ENCODE measurements at regions not wholly inside any gene's neighbourhood (a gene's known extent, or its start where the extent isn't known, plus 50 kb on each side); places are given as distances from the start of the nearest gene placed in this dataset.
"Not testable (repeated sequence)": the region's sequence is repeated elsewhere in the genome, so short reads cannot be mapped to it uniquely, and the experiment has no call there.

- DNase-seq (ENCODE audit: low spot score) = no peak
Observed at GRCh38 chr12:116432314-116432750, 126.8 kb upstream of the MAP1LC3B2 start.

GRCh38 chr12:116433249-116433648 lies 125.9 kb upstream of the MAP1LC3B2 start:
- no peak for DNase-seq (ENCODE audit: low spot score)

- no peak for DNase-seq (ENCODE audit: low spot score)
Observed at GRCh38 chr12:116434155-116435011, 124.8 kb upstream of the MAP1LC3B2 start.

GRCh38 chr12:116435984-116436383 lies 123.2 kb upstream of the MAP1LC3B2 start:
- no peak for DNase-seq (ENCODE audit: low spot score)

GRCh38 chr12:116436561-116437249 lies 122.5 kb upstream of the MAP1LC3B2 start:
- no peak for DNase-seq (ENCODE audit: low spot score)

GRCh38 chr12:116441292-116441691 lies 117.9 kb upstream of the MAP1LC3B2 start:
- DNase-seq (ENCODE audit: low spot score) = no peak

- no peak for DNase-seq (ENCODE audit: low spot score)
Observed at GRCh38 chr12:116442304-116442703, 116.9 kb upstream of the MAP1LC3B2 start.

- DNase-seq (ENCODE audit: low spot score) = no peak
Observed at GRCh38 chr12:116442946-116443345, 116.2 kb upstream of the MAP1LC3B2 start.

GRCh38 chr12:116443821-116444589 lies 115.2 kb upstream of the MAP1LC3B2 start:
- DNase-seq (ENCODE audit: low spot score) = no peak

GRCh38 chr12:116444590-116444943 lies 114.6 kb upstream of the MAP1LC3B2 start:
- no peak for DNase-seq (ENCODE audit: low spot score)

GRCh38 chr12:116448165-116448739 lies 110.9 kb upstream of the MAP1LC3B2 start:
- no peak for DNase-seq (ENCODE audit: low spot score)

- no peak for DNase-seq (ENCODE audit: low spot score)
Observed at GRCh38 chr12:116450406-116450910, 108.7 kb upstream of the MAP1LC3B2 start.

GRCh38 chr12:116452975-116453374 lies 106.2 kb upstream of the MAP1LC3B2 start:
- not testable (repeated sequence) for DNase-seq (ENCODE audit: low spot score)

GRCh38 chr12:116453631-116454030 lies 105.5 kb upstream of the MAP1LC3B2 start:
- DNase-seq (ENCODE audit: low spot score) = no peak

- no peak for DNase-seq (ENCODE audit: low spot score)
Observed at GRCh38 chr12:116454076-116454475, 105.1 kb upstream of the MAP1LC3B2 start.

GRCh38 chr12:116454950-116455447 lies 104.2 kb upstream of the MAP1LC3B2 start:
- DNase-seq (ENCODE audit: low spot score) = no peak

- DNase-seq (ENCODE audit: low spot score) = no peak
Observed at GRCh38 chr12:116455540-116456329, 103.4 kb upstream of the MAP1LC3B2 start.

- DNase-seq (ENCODE audit: low spot score) = no peak
Observed at GRCh38 chr12:116456330-116457082, 102.7 kb upstream of the MAP1LC3B2 start.

GRCh38 chr12:116458492-116458891 lies 100.7 kb upstream of the MAP1LC3B2 start:
- no peak for DNase-seq (ENCODE audit: low spot score)
